Glutamatergic neuron (in vitro differentiated cells): ENCODE measurements at regions not wholly inside any gene's neighbourhood (a gene's known extent, or its start where the extent isn't known, plus 50 kb on each side); places are given as distances from the start of the nearest gene placed in this dataset.

Source experiments
- DNase-seq: peaks from one replicate; pipeline ENCODE4 v3.0.0; 2022
- H3K27ac Mint-ChIP-seq: one replicate; pipeline ENCODE4 v1.8.0; 2020; ENCODE audit warnings: mild to moderate bottlenecking, mixed read lengths, inconsistent platforms; ENCODE audit not compliant: unreplicated experiment
- H3K27me3 Mint-ChIP-seq: one replicate; pipeline ENCODE4 v1.8.0; 2020; ENCODE audit warnings: mild to moderate bottlenecking, moderate library complexity, mixed read lengths, inconsistent platforms; ENCODE audit not compliant: unreplicated experiment
- H3K36me3 Mint-ChIP-seq: one replicate; pipeline ENCODE4 v1.8.0; 2020; ENCODE audit warnings: mild to moderate bottlenecking, mixed read lengths, inconsistent platforms; ENCODE audit not compliant: unreplicated experiment
- H3K4me1 Mint-ChIP-seq: one replicate; pipeline ENCODE4 v1.8.0; 2020; ENCODE audit warnings: mild to moderate bottlenecking, low read depth, mixed read lengths, inconsistent platforms; ENCODE audit not compliant: unreplicated experiment
- H3K4me3 Mint-ChIP-seq: one replicate; pipeline ENCODE4 v1.8.0; 2020; ENCODE audit warnings: mild to moderate bottlenecking, mixed read lengths, inconsistent platforms; ENCODE audit not compliant: unreplicated experiment
- H3K9me3 Mint-ChIP-seq: one replicate; pipeline ENCODE4 v1.8.0; 2020; ENCODE audit warnings: mild to moderate bottlenecking, moderate library complexity, mixed read lengths, inconsistent platforms; ENCODE audit not compliant: unreplicated experiment
- TF ChIP-seq, protein P1 (sequence below): fragments of 200-600 bp; sonication (generic); IDR thresholded peaks from one replicate; pipeline ENCODE4 v1.5.0; 2021; ENCODE audit not compliant: partially characterized antibody, unreplicated experiment

DNA sequence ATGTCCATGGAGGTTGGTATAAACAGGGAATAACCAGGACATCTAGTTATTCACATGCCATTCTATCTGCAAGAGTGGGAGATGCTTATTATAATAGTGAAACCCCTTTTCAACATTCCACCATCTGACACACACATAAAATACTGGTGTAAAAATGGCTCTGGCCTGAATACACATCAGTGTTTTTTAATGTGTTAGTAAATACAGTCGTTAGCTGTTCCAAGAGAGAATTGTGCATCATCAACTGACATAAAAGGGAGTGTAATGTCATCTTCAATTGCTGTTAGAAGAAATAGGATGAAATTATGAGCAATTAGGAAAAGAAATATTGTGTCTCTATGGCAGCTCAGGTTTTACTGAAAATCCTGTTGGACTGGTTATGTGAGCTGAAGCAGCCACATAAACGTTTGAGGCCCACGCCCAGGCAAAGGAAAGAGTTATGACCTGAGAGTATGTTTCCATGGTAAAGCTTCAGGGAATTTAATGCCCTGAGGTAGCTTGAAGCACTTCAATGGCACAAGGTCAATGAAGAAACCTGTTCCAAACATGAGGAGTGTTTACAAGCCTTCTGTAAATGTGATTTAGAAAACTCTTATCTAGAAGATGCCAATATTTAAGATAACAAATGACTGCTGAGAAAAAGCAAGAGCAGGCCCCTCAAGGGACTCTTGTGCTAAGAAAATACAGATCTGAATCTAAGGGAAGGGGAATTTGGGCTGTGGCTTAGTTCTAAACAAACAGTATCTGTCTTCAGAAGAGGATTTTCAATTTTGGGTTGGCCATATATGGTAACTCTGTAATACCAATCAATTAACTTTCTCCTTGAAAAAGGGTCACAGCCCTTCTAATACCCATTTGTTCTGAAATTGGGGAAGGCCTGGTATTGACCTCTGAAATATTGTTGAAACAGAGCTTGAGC lies 384.3 kb downstream of the SEC16B start:
- peaks cover 5% of the 10 kb centered on the region for H3K27me3 Mint-ChIP-seq
- TF ChIP-seq, protein P1, sequence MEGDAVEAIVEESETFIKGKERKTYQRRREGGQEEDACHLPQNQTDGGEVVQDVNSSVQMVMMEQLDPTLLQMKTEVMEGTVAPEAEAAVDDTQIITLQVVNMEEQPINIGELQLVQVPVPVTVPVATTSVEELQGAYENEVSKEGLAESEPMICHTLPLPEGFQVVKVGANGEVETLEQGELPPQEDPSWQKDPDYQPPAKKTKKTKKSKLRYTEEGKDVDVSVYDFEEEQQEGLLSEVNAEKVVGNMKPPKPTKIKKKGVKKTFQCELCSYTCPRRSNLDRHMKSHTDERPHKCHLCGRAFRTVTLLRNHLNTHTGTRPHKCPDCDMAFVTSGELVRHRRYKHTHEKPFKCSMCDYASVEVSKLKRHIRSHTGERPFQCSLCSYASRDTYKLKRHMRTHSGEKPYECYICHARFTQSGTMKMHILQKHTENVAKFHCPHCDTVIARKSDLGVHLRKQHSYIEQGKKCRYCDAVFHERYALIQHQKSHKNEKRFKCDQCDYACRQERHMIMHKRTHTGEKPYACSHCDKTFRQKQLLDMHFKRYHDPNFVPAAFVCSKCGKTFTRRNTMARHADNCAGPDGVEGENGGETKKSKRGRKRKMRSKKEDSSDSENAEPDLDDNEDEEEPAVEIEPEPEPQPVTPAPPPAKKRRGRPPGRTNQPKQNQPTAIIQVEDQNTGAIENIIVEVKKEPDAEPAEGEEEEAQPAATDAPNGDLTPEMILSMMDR, result no peak

DNA sequence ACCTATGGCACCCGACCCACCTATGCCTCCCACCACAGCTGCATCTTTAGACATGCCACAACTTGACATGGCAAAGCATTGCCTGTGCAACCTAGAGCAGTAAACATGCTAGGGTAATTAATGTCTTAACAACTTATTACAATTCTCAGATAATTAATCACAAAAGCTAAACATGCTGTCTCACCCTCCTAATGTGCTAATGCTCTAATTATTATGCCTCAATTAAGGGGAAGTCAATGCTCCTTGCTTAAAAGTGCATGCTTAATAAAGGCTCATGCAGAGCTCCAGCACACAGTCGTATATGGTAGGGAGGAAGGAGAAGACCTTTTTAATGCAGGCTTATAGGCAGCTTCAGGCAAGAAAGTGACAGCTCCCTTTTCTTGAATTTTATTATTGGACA lies 396.0 kb downstream of the SEC16B start:
- TF ChIP-seq, protein P1, result no peak
- Mint-ChIP-seq H3K4me1 (no peaks in the 10 kb centered on the region), H3K27ac (no peak overlapping the region), H3K4me3 (no peak overlapping the region), H3K9me3 (peaks cover 1% of the 10 kb centered on the region), H3K36me3 (no peaks in the 10 kb centered on the region), H3K27me3 (no peaks in the 10 kb centered on the region)
- no peak for DNase-seq

More for the DNA sequence above, 384.3 kb downstream of the SEC16B start:
- no peak for DNase-seq
- no peaks in the 10 kb centered on the region for H3K36me3 Mint-ChIP-seq
- no peaks in the 10 kb centered on the region for H3K4me1 Mint-ChIP-seq
- no peak overlapping the region for H3K27ac Mint-ChIP-seq
- H3K4me3 Mint-ChIP-seq, result no peak overlapping the region
- no peaks in the 10 kb centered on the region for H3K9me3 Mint-ChIP-seq

DNA sequence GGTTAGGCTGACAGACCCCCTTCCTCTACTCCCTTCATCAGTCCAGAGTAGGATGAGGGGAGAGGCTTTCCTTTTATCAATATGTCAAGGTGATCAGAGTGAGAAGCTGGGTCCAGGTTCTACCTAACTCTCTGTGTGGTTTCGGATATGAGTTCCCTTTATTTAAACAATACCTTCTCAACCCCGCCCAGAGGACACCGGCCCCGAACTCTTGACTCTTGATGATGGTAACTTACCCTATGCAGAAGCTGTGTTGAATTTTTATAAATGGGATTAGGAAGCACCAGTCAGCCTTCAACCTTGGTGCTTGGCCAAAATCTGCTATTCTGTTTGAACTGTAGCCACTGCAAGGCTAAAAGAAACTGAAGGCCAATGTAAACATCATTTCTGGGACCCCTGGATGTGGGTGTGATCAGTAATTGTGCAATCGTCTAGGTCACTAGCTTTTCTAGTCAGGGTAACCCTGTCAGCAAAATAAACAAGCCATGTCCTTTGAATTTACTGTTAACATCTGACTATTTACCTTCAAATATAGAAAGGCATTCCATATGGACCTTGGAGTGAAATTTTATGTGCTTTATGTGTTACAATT lies 398.3 kb downstream of the SEC16B start:
- Mint-ChIP-seq H3K4me3 (no peak overlapping the region), H3K36me3 (no peaks in the 10 kb centered on the region), H3K27me3 (no peaks in the 10 kb centered on the region), H3K27ac (no peak overlapping the region), H3K9me3 (peaks cover under 1% of the 10 kb centered on the region), H3K4me1 (no peaks in the 10 kb centered on the region)
- DNase-seq, result no peak
- TF ChIP-seq, protein P1, result no peak

DNA sequence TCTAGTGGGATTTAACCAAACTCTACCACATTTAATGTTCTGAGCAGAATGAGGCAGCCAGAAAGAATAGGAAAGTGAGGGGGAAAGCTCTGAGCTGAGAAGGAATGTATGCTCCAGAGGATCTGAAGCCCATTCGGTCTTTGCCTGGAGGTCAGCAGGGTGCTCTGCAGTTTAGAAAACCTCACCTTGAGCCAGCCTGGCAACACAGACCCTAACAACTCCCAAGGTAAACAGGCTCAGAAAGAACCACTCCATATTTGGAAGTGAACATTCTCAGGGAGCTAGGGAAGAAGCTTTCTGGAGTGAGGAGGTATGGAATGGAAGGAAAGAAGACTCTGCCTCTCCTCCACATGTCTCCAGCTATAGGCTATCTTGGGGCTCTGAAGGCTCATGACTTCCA lies 398.8 kb downstream of the SEC16B start:
- no peak for DNase-seq
- no peaks in the 10 kb centered on the region for H3K9me3 Mint-ChIP-seq
- H3K4me1 Mint-ChIP-seq, result no peaks in the 10 kb centered on the region
- no peak overlapping the region for H3K27ac Mint-ChIP-seq
- no peaks in the 10 kb centered on the region for H3K36me3 Mint-ChIP-seq
- TF ChIP-seq, protein P1, result no peak
- no peaks in the 10 kb centered on the region for H3K27me3 Mint-ChIP-seq
- no peak overlapping the region for H3K4me3 Mint-ChIP-seq

DNA sequence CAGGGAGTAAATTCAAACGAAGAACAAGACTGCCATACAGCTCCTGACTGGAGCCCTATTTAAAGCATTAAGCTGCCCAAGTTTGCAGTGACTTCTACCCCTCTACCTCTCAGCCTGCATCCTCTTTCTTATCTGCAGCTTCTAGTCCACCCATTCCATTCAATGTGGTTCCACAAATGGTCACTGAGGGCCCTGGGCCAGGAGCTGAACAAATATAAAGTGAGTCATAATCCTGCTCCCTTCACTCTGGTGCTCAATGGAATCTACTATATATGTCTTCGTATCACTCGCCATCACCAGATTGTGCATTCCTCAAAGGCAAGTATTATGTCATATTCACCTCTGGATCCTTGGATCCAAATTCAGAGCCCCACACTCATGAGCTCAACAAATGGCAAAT lies 398.7 kb downstream of the BRINP2 start:
- Mint-ChIP-seq H3K9me3 (no peaks in the 10 kb centered on the region), H3K27ac (no peak overlapping the region), H3K27me3 (no peaks in the 10 kb centered on the region), H3K36me3 (no peaks in the 10 kb centered on the region), H3K4me1 (no peaks in the 10 kb centered on the region), H3K4me3 (no peak overlapping the region)
- no peak for DNase-seq
- TF ChIP-seq, protein P1, result no peak
